ENCODE measurements at regions not wholly inside any gene's neighbourhood (a gene's known extent, or its start where the extent isn't known, plus 50 kb on each side); places are given as distances from the start of the nearest gene placed in this dataset.

GRCh38 chr21:35855484-35855883 is 204.8 kb downstream of the SETD4 start:
- TF ChIP-seq POLR2A (IDR thresholded peaks at IDR 0.05; ENCODE audit: low read depth, low read length) (no peak), EZH2 (IDR thresholded peaks at IDR 0.05; ENCODE audit: borderline replicate concordance, low read depth, low read length, severe bottlenecking) (no peak), CTCF (IDR thresholded peaks at IDR 0.05; ENCODE audit: extremely low read depth in 1 of 2, insufficient read depth in 1 of 2, low read depth in 1 of 2, low read length in 2 of 2) (no peak)

Measured in endothelial cell of umbilical vein (primary cell).